NCI-H510A treated with DMSO at 0.1 percent for 48 hours (cell line): ENCODE measurements at regions not wholly inside any gene's neighbourhood (a gene's known extent, or its start where the extent isn't known, plus 50 kb on each side); places are given as distances from the start of the nearest gene placed in this dataset.

Experiments
- DNase-seq: peaks from one replicate; lab custom pipeline; 2025; lab: John Stamatoyannopoulos, UW

- no peak for DNase-seq
Observed at GRCh38 chr2:238654479-238655197, 193.2 kb upstream of the TWIST2 start.

- no peak for DNase-seq
Observed at GRCh38 chr2:238655198-238655860, 192.6 kb upstream of the TWIST2 start.

- DNase-seq = no peak
Observed at GRCh38 chr2:238655974-238656722, 191.7 kb upstream of the TWIST2 start.

GRCh38 chr2:238657132-238658053 lies 190.5 kb upstream of the TWIST2 start:
- no peak for DNase-seq

GRCh38 chr2:238658054-238658407 lies 189.9 kb upstream of the TWIST2 start:
- DNase-seq = no peak

GRCh38 chr2:238658820-238659219 lies 189.1 kb upstream of the TWIST2 start:
- DNase-seq = no peak

- DNase-seq = no peak
Observed at GRCh38 chr2:238659231-238659630, 188.7 kb upstream of the TWIST2 start.

GRCh38 chr2:238663586-238663985 lies 184.3 kb upstream of the TWIST2 start:
- no peak for DNase-seq

GRCh38 chr2:238665919-238666318 lies 182.0 kb upstream of the TWIST2 start:
- DNase-seq = no peak

GRCh38 chr2:238666543-238666942 lies 181.3 kb upstream of the TWIST2 start:
- no peak for DNase-seq

- no peak for DNase-seq
Observed at GRCh38 chr2:238667008-238667407, 180.9 kb upstream of the TWIST2 start.

GRCh38 chr2:238667639-238668038 lies 180.2 kb upstream of the TWIST2 start:
- DNase-seq = no peak

GRCh38 chr2:238668426-238668825 lies 179.5 kb upstream of the TWIST2 start:
- no peak for DNase-seq

- DNase-seq = no peak
Observed at GRCh38 chr2:238669046-238669445, 178.8 kb upstream of the TWIST2 start.

GRCh38 chr2:238669581-238670080 lies 178.3 kb upstream of the TWIST2 start:
- DNase-seq = no peak

GRCh38 chr2:238670111-238670585 lies 177.7 kb upstream of the TWIST2 start:
- DNase-seq = no peak

- DNase-seq = no peak
Observed at GRCh38 chr2:238682536-238682935, 165.3 kb upstream of the TWIST2 start.

GRCh38 chr2:238684362-238685326 lies 163.2 kb upstream of the TWIST2 start:
- no peak for DNase-seq

- no peak for DNase-seq
Observed at GRCh38 chr2:238685327-238685709, 162.6 kb upstream of the TWIST2 start.

- DNase-seq = no peak
Observed at GRCh38 chr2:238685713-238686112, 162.2 kb upstream of the TWIST2 start.

GRCh38 chr2:238686223-238686622 lies 161.7 kb upstream of the TWIST2 start:
- DNase-seq = no peak
